GM19351 (cell line): ENCODE measurements at regions not wholly inside any gene's neighbourhood (a gene's known extent, or its start where the extent isn't known, plus 50 kb on each side); places are given as distances from the start of the nearest gene placed in this dataset.
"Not testable (repeated sequence)": the region's sequence is repeated elsewhere in the genome, so short reads cannot be mapped to it uniquely, and the experiment has no call there.

Experiments
- ATAC-seq: cut with Tn5 transposase; IDR thresholded peaks from one replicate; pipeline ENCODE4 v1.9.1; 2021; ENCODE audit warnings: mild to moderate bottlenecking, moderate library complexity; ENCODE audit not compliant: unreplicated experiment

DNA sequence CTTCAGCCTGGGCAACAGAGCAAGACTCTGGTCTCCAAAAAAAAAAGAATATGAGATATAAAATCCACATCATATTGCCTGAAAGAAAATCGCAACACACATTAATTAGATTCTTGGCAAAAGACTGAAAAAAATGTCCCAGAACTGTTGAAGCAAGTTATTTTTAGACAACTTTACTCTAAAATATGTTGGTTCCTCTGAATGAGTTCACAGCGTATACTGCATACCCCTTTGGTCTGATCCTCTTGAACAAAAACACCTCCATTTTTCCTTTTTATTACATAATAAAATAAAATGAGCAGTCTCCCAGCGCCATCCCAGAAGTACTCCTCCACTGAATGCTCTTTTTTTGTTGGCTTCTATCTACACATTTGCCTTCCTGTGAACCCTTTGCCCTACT, 126.0 kb upstream of the TMEM170B start:
- ATAC-seq = no peak

DNA sequence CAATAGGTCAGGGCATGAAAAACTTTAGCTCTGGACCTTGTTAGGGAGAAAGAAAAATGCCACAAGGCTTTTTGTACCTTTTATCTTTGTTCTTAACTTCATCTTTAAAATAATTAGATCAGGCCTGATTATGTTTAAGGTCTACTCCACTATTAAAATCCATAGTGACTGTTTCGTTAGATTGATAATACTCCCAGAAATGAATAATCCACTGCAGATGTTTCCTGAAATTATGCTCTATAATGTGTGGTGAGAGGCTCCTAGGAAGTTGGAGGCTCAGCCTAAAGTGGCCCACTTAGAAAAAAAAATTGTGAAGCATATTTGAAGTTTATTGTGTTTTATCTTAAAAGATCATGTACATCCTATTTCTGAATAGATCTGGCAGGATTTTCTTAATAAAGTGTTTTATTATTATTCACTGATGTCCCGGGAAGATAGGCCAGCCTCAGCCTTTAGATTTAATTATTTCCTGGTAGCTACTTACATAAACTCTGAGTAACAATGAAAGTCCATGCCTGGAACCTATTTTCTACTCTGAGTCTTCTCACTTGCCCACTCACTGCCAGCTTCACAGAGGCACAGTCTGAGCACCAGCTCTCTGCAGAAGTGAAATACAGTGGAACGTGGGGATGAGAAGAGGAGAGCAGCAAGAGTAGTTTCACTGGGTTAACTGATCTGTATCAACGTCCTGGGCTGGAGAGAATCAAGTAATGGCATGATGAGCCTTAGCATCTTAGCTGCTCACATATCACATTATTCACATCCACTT, 126.8 kb upstream of the TMEM170B start:
- peak; percentile 38 for ATAC-seq

DNA sequence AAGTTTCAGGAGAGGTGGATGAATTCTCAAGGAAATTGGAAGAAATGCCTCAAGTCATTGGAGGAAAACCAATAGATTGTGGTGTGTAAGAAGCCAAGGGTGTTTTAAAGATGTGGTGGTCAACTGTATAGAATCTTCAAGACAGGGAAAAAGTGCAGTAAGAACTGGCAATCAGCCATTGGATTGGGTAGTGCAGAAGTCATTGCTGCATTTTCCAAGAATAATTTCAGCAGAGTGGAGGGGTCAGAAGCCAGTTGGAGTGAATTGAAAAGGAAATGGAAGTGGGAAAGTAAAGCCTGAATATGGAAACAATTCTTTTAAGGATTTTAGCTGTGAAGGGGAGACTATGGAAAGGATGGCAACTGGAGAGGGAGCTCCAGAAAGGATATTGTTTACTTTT, 128.2 kb upstream of the TMEM170B start:
- no peak for ATAC-seq

DNA sequence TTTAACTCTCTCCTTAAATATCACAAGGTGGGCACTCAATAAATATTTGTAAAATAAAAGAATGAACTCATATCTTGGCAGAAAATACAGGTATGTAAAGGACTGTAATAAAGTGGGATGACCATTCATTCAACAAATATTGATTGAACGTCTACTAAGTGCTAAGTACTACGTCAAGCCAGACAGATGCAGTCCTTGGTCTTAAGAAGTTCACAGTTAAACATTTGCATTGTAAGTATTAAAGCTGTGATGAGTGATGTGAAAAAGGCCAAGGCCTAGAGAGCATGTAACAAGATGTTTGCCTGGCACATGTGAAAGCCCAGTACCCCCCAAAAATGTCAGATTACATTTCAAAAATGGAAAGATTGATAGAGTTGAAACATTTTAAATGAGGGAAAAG, 130.1 kb upstream of the TMEM170B start:
- ATAC-seq = no peak

DNA sequence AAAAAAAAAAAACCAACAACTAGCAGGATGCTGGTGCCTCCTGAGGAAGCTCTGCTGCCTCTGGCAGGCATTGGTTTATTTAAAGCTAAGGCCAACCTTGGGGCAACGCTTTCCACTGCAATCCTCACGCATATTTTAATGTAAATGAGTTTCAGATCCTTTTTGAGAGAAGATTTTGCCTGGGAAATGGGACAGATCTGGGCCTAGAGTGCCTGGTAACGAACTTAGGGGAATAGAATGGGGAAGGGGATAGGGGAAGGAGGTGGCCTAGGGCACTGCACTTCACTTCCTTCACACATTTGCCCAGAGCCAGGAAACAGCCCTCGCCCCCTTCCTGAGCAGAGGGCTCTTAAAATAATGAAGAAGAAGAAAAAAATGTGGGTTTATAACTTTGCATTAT, 132.7 kb upstream of the TMEM170B start:
- no peak for ATAC-seq

DNA sequence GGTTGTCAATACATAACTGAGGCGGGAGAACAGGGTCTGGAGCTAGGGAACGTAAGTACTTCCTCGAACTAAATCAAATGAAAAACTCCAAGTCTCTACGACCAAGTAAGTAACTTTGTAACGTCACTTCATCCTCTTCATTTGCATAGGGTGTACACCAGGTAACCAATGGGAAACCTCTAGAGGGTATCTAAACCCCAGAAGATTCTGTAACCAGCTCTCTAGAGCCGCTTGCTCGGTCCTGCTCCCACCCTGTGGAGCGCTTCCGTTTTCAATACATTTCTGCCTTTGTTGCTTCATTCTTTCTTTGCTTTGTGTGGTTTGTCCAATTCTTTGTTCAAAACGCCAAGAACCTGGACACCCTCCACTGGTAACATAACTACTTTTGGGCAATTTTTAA, 133.5 kb upstream of the TMEM170B start:
- peak; percentile 79 for ATAC-seq

DNA sequence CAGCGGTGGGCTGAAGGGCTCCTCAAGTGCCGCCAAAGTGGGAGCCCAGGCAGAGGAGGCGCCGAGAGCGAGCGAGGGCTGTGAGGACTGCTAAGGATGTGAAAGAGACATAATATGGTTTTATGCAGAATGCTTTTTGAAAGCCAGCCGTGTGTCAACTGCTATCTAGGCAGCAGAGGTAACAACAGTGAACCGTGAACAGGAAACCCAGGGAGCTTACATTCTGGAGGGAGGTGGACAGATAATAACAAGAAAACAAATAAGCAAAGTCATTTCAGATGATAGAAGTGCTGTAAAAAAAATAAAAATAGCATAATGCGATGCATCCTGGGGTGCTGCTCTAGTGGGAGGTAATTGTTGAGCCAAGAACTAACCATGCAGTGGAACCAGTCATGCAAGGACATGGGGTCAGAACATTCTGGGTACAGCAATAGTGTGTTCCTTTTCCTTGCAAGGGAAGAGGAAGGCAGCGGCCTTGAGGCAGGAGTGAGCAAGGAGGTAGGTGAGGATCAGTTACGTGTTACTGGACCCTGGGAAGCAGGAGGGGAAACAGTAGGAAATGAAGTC, 134.4 kb upstream of the TMEM170B start:
- ATAC-seq = no peak

DNA sequence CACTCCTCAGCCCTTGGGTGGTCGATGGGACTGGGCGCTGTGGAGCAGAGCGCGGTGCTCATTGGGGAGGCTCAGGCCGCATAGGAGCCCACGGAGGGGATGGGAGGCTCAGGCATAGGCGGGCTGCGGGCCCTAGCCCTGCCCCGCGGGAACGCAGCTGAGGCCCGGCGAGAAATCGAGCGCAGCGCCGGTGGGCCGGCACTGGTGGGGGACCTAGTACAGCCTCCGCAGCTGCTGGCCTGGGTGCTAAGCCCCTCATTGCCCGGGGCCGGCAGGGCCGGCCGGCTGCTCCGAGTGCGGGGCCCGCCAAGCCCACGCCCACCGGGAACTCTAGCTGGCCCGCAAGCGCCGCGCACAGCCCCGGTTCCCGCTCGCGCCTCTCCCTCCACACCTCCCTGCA, 135.0 kb upstream of the TMEM170B start:
- ATAC-seq = not testable (repeated sequence)

DNA sequence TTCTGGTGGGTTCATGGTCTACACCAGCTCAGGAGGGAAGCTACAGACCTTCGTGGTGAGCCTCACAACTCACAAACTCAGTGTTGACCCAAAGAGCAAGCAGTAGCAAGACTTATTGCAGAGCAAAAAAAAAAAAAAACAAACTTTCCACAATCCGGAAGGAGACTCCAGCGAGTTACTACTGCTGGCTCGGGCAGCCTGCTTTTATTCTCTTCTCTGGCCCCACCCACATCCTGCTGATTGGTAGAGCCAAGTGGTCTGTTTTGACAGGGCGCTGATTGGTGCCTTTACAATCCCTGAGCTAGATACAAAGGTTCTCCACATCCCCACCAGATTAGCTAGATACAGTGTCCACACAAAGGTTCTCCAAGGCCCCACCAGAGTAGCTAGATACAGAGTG, 135.6 kb upstream of the TMEM170B start:
- not testable (repeated sequence) for ATAC-seq

DNA sequence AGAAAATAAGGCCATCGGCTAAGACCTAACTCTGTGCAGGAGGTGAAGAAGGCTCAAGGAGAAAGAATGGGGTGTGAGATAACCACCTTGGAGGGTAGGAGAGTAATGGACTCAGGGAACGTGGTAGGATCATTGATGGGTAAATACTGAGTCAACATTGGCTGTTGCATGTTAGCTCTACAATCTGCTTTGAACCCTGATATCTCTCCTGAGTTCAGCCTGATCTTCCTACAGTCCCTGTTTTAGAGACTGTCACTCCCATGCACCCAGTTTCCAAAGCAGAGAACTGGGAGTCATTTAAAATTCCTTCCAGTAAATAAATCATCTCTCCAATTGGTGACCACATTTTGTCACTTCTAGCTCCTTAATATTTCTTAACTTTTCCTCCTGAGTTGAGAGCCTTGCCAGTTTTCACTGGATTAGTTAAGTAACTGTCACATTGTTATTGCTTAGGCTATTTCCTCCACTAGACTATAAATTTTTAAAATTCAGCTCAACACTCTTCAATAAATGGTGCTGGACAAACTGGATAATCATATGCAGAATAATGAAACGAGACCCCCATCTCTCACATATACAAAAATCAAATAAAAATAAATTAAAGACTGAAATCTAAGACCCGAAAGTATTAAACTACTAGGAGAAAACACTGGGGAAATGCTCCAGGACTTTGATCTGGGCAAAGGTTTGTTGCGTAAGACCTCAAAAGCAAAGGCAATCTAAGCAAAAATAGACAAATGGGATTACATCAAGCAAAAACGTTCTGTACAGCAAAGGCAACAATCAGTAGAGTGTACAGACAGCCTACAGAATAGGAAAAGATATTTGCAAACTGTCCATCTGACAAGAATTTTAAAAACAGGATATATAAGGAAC, 138.9 kb upstream of the TMEM170B start:
- no peak for ATAC-seq

DNA sequence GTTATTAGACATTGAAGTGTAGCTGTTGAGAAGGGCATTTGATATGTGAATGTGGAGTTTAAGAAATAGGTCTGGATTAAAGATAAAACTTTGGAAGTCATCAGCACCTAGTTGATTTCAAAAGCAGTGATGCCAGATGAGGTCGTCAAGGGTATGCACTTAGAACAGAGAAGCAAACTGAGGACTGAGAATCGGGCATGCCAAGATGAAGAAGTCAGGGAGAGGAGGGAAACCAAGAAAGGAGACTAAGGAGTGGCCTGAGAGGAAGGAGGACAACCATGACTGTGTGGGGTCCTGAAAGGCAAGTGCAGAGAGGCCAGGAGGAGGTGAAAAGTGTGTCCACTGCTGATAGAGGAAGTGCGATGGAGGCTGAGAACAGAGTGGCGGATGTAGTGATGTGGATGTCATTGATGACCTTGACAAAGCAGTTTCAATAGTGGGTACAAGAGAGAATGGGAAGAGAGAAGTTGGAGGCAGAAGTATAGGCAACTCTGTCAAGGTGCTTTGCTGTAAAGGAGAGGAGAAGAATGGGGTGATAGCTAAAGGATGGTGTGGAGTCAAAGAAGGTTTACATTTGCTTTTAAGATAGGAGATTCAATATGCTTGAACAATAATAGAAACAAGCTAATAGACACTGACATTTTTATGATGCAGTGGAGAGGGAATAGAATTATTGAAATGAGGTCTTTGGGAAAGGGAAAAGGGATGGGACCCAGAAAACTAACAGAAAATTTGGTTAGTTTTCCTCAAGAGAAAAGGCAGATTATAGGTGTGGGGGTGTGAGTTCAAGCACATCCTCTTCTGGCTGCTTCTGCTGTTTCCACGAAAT, 139.7 kb upstream of the TMEM170B start:
- no peak for ATAC-seq

DNA sequence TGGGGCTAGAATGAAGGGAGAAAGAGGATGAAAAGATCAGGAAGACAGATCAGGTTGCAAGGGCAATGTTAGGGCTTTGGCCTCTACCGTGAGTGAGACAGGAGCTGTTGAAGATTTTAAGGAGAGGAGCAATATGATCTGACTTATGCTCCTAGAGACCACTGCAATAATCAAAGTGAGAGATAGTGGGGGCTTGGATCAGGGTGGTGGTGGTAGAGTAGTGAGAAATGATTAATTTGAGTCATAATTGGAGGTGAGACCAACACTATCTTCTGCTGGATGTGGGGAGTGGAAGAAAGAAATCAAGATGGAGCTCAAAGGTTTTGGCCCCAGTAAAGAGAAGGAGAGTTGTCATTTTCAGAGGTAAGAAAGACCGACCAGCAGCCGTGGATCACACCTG, 140.7 kb upstream of the TMEM170B start:
- no peak for ATAC-seq

DNA sequence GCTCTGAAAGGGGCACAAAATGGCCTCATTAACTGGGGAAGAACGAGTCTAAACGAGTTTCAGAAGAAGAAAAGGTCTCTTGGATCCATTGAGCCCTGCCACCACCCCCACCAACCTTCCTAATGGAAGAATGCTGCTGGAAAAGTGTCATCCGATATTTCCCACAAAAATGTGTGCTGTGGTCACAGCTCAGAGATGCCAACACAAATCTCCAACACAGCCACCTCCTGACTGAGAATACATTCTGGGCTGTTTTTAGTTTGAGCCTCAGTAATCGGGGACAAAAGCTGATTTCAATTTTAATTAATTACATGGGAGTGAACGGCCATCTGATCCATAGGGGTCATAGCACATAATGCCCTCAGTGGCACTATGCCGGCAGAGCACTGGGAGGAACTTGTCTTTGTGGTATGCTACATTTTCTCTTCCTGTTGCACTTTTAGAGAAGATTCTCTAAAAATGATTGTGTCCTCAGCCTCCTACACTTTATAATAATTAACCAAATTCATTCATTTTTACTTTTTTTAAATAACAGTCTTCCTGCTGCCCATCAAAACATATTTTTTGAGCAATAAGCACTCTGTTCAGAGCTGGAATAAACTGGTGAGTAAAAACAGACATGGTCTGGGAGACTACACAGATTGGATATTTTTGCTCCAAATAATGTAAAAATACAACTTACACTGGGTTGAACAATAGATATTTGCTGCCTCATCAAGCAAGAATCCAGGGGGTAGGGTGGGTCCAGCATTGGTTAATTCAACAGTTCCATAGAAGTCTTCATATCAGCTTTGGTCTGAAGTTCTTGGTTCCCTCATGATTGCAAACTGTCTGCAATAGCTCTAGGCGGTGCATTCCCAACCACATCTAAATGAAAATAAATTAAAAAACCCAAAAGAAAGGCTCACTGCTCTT, 143.6 kb upstream of the TMEM170B start:
- no peak for ATAC-seq

DNA sequence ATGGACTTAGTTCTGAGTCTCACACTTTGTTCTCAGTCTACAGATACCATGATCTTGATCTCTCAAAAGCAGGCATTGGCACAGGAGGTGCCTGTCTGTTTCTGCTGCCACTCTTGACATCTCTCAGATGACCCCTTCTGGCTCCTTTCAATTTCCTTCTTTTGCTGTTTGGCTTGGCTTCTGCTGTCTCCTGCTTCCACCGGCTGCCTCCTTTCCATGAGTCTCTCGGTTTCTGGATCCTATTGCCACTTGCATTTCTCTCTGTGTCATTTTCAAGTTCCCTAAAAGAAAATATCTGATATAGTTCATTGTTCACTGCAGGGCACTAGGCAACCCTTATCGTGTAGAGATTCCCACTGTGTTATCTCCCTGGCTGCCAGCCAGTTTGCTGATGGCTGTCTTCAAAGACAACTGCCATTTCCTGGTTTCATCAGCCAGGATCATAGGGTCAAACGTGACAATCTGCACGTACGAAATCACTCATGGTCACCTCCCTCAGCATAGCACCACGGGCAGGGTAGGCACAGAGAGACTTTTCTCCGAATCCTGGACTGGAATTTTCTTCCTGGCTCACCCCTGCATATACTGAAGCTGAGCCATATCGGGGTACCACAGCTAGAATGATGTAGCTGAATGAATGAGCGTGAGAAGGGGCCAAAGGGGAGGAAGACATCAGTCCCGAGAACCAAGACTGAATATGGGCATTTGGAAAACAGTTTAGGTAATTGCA, 144.6 kb upstream of the TMEM170B start:
- ATAC-seq = no peak

DNA sequence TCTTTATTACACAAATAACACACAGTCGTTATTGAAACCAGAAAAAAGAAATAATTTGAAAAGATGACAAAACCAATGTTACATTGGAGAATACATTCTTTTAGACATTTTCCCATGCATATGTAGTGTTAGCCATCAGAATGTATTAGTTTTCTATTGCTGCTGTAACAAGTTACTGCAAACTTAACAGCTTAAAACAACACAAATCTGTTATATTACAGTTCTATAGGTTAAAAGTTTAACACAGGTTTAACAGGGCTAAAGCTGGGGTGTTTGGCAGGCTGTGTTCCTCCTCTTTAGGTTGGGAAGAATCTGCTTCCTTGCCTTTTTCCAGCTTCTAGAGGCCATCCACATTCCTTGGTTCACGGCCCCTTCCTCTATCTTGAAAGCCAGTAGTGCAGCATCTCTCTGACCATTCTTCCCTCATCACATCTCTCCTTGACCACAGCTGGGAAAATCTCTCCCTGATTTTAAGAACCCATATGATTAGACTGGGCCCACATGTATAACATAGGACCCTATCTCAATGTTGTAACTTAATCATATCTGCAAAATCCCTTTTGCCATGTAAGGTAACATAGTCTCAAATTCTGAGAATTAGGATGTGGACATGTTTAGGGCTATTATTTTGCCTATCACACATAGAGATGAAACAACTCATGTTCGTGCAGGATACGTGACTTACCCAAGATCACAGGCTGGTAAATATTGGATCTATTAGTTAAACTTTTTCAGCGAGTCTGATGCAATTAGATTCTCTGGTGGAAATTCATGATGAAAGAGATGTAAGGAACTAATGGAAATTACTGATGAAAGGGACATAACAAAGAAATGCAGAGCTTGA, 145.4 kb upstream of the TMEM170B start:
- no peak for ATAC-seq

DNA sequence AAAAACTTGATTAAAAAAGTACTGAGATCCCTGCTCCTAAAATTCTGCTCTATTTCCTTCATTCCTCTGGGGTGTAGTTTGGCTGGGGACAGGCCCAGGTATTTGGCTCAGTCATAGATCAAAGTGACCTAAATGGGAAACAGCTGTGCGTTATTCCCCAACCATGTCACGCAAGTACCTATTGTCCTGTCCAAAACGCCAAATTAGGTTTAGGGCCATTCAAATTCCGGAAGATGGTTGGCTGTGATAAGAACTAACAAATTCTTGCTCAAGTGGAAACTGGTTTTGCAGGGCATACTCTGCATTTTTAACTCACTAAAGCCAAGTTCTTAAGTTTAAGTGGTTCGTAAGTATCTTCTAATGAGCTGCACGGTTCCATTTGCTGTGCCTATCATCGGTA, 147.6 kb upstream of the TMEM170B start:
- no peak for ATAC-seq

DNA sequence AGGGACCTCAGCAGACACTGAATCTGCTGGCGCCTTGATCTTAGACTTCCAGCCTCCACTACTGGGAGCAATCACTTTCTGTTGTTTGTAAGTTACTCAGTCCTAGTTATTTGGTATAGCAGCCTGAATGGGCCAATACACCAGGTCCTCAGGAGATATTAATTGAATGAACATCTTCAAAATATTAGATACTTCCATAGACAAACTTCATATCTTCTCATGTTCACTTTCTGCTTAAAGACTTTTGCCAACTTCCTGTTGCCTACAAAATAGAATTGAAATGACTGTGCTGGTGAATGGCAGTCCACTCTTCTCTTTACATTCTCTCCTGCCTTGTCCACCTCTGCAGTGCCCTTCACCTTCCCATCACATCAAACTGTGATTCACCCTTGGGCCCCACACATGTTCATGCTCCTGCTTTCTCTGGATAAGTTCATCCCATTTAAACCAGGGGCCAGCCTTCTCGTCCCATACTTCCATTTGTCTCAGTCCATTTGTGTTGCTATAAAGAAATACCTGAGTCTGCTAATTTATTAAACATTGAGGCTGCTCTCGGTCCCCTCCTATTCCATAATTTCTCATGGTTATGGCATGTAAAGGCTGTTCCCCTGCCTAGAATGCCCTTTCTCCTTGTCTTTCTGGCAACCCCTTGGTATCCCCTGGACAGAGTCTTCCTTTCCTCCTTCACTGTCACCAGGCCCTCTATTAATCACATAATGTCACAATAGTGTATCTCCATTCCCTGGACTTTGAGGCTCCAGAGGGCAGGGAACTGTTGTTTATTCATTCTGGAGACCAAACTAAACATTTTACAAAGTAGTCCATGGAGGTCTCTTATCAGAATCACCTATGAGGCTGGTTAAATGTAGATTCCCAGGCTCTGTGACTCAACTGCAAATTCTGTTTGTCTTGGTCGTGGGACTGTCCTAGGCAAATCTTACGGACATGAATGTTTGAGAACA, 148.3 kb upstream of the TMEM170B start:
- no peak for ATAC-seq
